GM12878 (cell line): ENCODE measurements at regions not wholly inside any gene's neighbourhood (a gene's known extent, or its start where the extent isn't known, plus 50 kb on each side); places are given as distances from the start of the nearest gene placed in this dataset.

Experiments
- ATAC-seq: fragments of 200-7000 bp; cut with Tn5 transposase; 3 replicates; pipeline ENCODE4 v1.9.1; 2020; ENCODE audit warnings: mild to moderate bottlenecking, moderate library complexity
- BruUV-seq: library from RNA; stranded (reverse); fragments of 400-500 nt; replicated peaks from 2 replicates; lab custom pipeline; 2021; lab: Mats Ljungman, UMichigan
- CTCF ChIA-PET: fragments of 300-600 bp; sonication (Branson Sonifier 250); formaldehyde crosslinking; extraction: SDS; loops from one replicate; lab custom pipeline; 2021; ENCODE audit warnings: inconsistent platforms; lab: Yijun Ruan, JAX
- POLR2A ChIA-PET: fragments of 350-600 bp; formaldehyde crosslinking; extraction: SDS; loops from one replicate; lab custom pipeline; 2021; ENCODE audit warnings: inconsistent platforms; lab: Charles Lee
- RAD21 ChIA-PET: fragments of 300-600 bp; sonication (Branson Sonifier 250); formaldehyde crosslinking; loops from one replicate; lab custom pipeline; 2023; ENCODE audit warnings: antibody characterized with exemption; ENCODE audit not compliant: unreplicated experiment; lab: Charles Lee
- SMC1A ChIA-PET: fragments of 300-600 bp; sonication (Branson Sonifier 250); formaldehyde crosslinking; loops from one replicate; lab custom pipeline; 2023; ENCODE audit not compliant: unreplicated experiment, uncharacterized antibody; lab: Charles Lee
- DNase-seq: peaks from one replicate; pipeline ENCODE4 v3.0.0-alpha.2; 2011; ENCODE audit warnings: low read depth, low spot score
- FAIRE-seq: peaks from 3 replicates; lab custom pipeline; 2011; peaks lifted over from hg19 to GRCh38; lab: Jason Lieb, UNC
- H2AFZ ChIP-seq: 2 replicates; pipeline ENCODE4 v1.6.0; 2011; ENCODE audit warnings: low read depth, low read length, control low read depth; ENCODE audit not compliant: control insufficient read depth
- H3K27ac ChIP-seq: 2 replicates; pipeline ENCODE4 v1.5.1; 2011; ENCODE audit warnings: control low read depth; ENCODE audit not compliant: control insufficient read depth, insufficient read depth
- H3K27me3 ChIP-seq, 2 experiments: replicated peaks in 1 of 2; 2 replicates each; pipeline versions ENCODE4 v1.6.0 to v1.6.1; 2011; ENCODE audit warnings: low read length in 1 of 2; ENCODE audit not compliant: control insufficient read depth in 2 of 2, insufficient read depth in 2 of 2
- H3K36me3 ChIP-seq, 2 experiments: 2 replicates each; pipeline ENCODE4 v1.5.1; 2011; ENCODE audit warnings: low read length in 1 of 2; ENCODE audit not compliant: control insufficient read depth in 2 of 2, insufficient read depth in 2 of 2
- H3K4me1 ChIP-seq: 2 replicates; pipeline ENCODE4 v1.6.1; 2011; ENCODE audit warnings: mild to moderate bottlenecking, low read length, moderate library complexity, mixed read lengths; ENCODE audit not compliant: control insufficient read depth, insufficient read depth
- H3K4me2 ChIP-seq: 2 replicates; pipeline ENCODE4 v1.6.0; 2011; ENCODE audit warnings: control low read depth; ENCODE audit not compliant: control insufficient read depth, insufficient read depth
- H3K4me3 ChIP-seq: fragments of 200-600 bp; sonication (generic); 2 replicates; pipeline ENCODE4 v1.5.1; 2016
- H3K79me2 ChIP-seq: 2 replicates; pipeline ENCODE4 v1.6.0; 2011; ENCODE audit warnings: low read length; ENCODE audit not compliant: control insufficient read depth, insufficient read depth
- H3K9ac ChIP-seq: 2 replicates; pipeline ENCODE4 v1.8.0; 2011; ENCODE audit warnings: low read length, control low read depth, mixed read lengths; ENCODE audit not compliant: control insufficient read depth, insufficient read depth
- H3K9me3 ChIP-seq: replicated peaks from 3 replicates; pipeline ENCODE4 v1.5.1; 2011; ENCODE audit warnings: mild to moderate bottlenecking, low read length; ENCODE audit not compliant: control insufficient read depth, insufficient read depth
- H4K20me1 ChIP-seq: 2 replicates; pipeline ENCODE4 v1.6.0; 2011; ENCODE audit not compliant: control insufficient read depth, insufficient read depth
- NR2F1 ChIP-seq: fragments of 450-650 bp; conservative IDR thresholded peaks from 2 replicates; pipeline ENCODE4 v1.6.1; 2017; ENCODE audit warnings: mild to moderate bottlenecking
- RCOR1 ChIP-seq: conservative IDR thresholded peaks from 2 replicates; pipeline ENCODE4 v1.6.1; 2012; ENCODE audit warnings: low read depth, low read length, improper control_type of control experiment
- SP1 ChIP-seq: IDR thresholded peaks from one replicate; pipeline ENCODE4 v1.6.1; 2011; ENCODE audit warnings: low read depth, low read length
- TARDBP ChIP-seq: IDR thresholded peaks from 2 replicates; pipeline ENCODE4 v1.6.1; 2016; ENCODE audit warnings: borderline replicate concordance
- WGBS: methylation state at CpG from one replicate; pipeline ENCODE4 v1.1.6; 2016; ENCODE audit warnings: low lambda C conversion rate; ENCODE audit not compliant: insufficient replicate concordance, insufficient coverage; ENCODE audit errors: missing lambda C conversion rate; 5-methylcytosine and 5-hydroxymethylcytosine counted together
- in situ Hi-C: fragments of 300-500 bp; cut with MboI; formaldehyde crosslinking; loops from 9 replicates; pipeline ENCODE4 v1.14.3; 2018; ENCODE audit warnings: mixed read lengths
- intact Hi-C: fragments of 100-400 bp; cut with micrococcal nuclease; formaldehyde crosslinking; loops from one replicate; pipeline ENCODE4 v1.14.2; 2022; ENCODE audit not compliant: unreplicated experiment
- TF ChIP-seq, protein P1 (sequence below): IDR thresholded peaks from 2 replicates; pipeline ENCODE4 v1.6.1; 2012; ENCODE audit warnings: mild to moderate bottlenecking, low read depth, low read length
- TF ChIP-seq, protein P2 (sequence below): IDR thresholded peaks from 2 replicates; pipeline ENCODE4 v1.6.1; 2011; ENCODE audit warnings: borderline replicate concordance, low read depth, mild to moderate bottlenecking, moderate library complexity, low read length; ENCODE audit not compliant: insufficient read depth, poor library complexity, severe bottlenecking
- TF ChIP-seq, protein P3 (sequence below): fragments of 450-650 bp; IDR thresholded peaks from 2 replicates; pipeline ENCODE4 v1.6.1; 2017; ENCODE audit warnings: mild to moderate bottlenecking, moderate library complexity

DNA sequence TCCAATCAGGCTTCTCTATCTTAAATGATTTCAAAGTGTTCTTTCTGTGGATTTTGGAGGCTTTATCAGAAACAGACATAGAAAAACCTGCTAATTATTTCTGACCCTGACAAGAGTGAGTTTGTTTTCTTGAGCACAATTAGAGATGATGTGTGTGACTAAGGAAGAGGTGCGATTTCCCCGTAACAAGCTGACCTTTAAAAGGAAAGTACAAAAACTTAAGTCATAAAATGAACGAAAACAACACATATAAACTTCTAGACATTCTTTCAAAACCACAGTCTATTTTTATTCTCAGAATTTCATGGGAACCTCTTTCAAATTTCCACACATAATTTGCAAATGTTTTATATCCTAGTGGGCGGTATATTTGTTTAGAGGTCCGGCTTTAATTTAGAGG, 604.8 kb downstream of the CPS1 start:
- ChIA-PET RAD21 (no interaction called here), SMC1A (no interaction called here), CTCF (interaction anchor here (0.7 to 1.5 kb wide), 3 partner anchors 9 to 503 kb away, joined by 3 to 4 read pairs (median 3); no protein-coding TSS in a partner anchor), POLR2A (no interaction called here)
- no peaks in the 10 kb centered on the region for H4K20me1 ChIP-seq
- DNase-seq (no peak), FAIRE-seq (no peak), ATAC-seq (no peak)
- no peak overlapping the region for H3K4me2 ChIP-seq
- no peak overlapping the region for H2AFZ ChIP-seq
- no peaks in the 10 kb centered on the region for H3K79me2 ChIP-seq
- intact Hi-C loops (no loop called here), in situ Hi-C loops (no loop called here)
- BruUV-seq = no TSS peak
- H3K27me3 ChIP-seq = no peaks in the 10 kb centered on the region
- no peaks in the 10 kb centered on the region for H3K36me3 ChIP-seq
- H3K4me1 ChIP-seq = no peaks in the 10 kb centered on the region
- no peak overlapping the region for H3K4me3 ChIP-seq
- 27% methylated on average over 5 of the region's 5 CpGs for WGBS
- no peak overlapping the region for H3K9ac ChIP-seq
- H3K9me3 ChIP-seq = no peaks in the 10 kb centered on the region
- H3K27ac ChIP-seq = no peak overlapping the region
- TF ChIP-seq SP1 (no peak), NR2F1 (no peak), TARDBP (no peak), RCOR1 (no peak)
- TF ChIP-seq, protein P1, sequence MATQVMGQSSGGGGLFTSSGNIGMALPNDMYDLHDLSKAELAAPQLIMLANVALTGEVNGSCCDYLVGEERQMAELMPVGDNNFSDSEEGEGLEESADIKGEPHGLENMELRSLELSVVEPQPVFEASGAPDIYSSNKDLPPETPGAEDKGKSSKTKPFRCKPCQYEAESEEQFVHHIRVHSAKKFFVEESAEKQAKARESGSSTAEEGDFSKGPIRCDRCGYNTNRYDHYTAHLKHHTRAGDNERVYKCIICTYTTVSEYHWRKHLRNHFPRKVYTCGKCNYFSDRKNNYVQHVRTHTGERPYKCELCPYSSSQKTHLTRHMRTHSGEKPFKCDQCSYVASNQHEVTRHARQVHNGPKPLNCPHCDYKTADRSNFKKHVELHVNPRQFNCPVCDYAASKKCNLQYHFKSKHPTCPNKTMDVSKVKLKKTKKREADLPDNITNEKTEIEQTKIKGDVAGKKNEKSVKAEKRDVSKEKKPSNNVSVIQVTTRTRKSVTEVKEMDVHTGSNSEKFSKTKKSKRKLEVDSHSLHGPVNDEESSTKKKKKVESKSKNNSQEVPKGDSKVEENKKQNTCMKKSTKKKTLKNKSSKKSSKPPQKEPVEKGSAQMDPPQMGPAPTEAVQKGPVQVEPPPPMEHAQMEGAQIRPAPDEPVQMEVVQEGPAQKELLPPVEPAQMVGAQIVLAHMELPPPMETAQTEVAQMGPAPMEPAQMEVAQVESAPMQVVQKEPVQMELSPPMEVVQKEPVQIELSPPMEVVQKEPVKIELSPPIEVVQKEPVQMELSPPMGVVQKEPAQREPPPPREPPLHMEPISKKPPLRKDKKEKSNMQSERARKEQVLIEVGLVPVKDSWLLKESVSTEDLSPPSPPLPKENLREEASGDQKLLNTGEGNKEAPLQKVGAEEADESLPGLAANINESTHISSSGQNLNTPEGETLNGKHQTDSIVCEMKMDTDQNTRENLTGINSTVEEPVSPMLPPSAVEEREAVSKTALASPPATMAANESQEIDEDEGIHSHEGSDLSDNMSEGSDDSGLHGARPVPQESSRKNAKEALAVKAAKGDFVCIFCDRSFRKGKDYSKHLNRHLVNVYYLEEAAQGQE = no peak
- TF ChIP-seq, protein P2, sequence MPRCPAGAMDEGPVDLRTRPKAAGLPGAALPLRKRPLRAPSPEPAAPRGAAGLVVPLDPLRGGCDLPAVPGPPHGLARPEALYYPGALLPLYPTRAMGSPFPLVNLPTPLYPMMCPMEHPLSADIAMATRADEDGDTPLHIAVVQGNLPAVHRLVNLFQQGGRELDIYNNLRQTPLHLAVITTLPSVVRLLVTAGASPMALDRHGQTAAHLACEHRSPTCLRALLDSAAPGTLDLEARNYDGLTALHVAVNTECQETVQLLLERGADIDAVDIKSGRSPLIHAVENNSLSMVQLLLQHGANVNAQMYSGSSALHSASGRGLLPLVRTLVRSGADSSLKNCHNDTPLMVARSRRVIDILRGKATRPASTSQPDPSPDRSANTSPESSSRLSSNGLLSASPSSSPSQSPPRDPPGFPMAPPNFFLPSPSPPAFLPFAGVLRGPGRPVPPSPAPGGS = no peak
- TF ChIP-seq, protein P3, sequence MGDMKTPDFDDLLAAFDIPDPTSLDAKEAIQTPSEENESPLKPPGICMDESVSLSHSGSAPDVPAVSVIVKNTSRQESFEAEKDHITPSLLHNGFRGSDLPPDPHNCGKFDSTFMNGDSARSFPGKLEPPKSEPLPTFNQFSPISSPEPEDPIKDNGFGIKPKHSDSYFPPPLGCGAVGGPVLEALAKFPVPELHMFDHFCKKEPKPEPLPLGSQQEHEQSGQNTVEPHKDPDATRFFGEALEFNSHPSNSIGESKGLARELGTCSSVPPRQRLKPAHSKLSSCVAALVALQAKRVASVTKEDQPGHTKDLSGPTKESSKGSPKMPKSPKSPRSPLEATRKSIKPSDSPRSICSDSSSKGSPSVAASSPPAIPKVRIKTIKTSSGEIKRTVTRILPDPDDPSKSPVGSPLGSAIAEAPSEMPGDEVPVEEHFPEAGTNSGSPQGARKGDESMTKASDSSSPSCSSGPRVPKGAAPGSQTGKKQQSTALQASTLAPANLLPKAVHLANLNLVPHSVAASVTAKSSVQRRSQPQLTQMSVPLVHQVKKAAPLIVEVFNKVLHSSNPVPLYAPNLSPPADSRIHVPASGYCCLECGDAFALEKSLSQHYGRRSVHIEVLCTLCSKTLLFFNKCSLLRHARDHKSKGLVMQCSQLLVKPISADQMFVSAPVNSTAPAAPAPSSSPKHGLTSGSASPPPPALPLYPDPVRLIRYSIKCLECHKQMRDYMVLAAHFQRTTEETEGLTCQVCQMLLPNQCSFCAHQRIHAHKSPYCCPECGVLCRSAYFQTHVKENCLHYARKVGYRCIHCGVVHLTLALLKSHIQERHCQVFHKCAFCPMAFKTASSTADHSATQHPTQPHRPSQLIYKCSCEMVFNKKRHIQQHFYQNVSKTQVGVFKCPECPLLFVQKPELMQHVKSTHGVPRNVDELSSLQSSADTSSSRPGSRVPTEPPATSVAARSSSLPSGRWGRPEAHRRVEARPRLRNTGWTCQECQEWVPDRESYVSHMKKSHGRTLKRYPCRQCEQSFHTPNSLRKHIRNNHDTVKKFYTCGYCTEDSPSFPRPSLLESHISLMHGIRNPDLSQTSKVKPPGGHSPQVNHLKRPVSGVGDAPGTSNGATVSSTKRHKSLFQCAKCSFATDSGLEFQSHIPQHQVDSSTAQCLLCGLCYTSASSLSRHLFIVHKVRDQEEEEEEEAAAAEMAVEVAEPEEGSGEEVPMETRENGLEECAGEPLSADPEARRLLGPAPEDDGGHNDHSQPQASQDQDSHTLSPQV = no peak
